ENCODE measurements at regions not wholly inside any gene's neighbourhood (a gene's known extent, or its start where the extent isn't known, plus 50 kb on each side); places are given as distances from the start of the nearest gene placed in this dataset.

- Mint-ChIP-seq H3K9me3 (peaks cover 0 to 12% (median 2%) of the 10 kb centered on the region in 11 donors), H3K4me1 (peaks cover 0 to 3% (median 0%) of the 10 kb centered on the region in 7 donors), H3K27ac (no peak overlapping the region), H3K36me3 (peaks cover 0 to 5% (median 3%) of the 10 kb centered on the region in 5 donors), H3K27me3 (no peaks in the 10 kb centered on the region), H3K4me3 (no peak overlapping the region)
- intact Hi-C loops (cut with micrococcal nuclease): no loop called here
- DNase-seq (no peak), ATAC-seq (no peak)
- Histone ChIP-seq H3K27me3 (ENCODE audit: control insufficient read depth in 2 of 2, insufficient read depth in 2 of 2, low read length in 2 of 2) (no peaks in the 10 kb centered on the region), H3K4me3 (ENCODE audit: low read length) (no peak overlapping the region), H3K9me3 (ENCODE audit: control insufficient read depth in 2 of 3, low read length in 3 of 3) (no peaks in the 10 kb centered on the region), H3K27ac (ENCODE audit: low read depth, low read length) (no peak overlapping the region), H3K4me1 (ENCODE audit: control insufficient read depth in 2 of 2, insufficient read depth in 2 of 2, low read length in 2 of 2) (no peaks in the 10 kb centered on the region), H3K36me3 (ENCODE audit: control insufficient read depth in 2 of 3, insufficient read depth in 3 of 3, low read length in 3 of 3) (no peaks in the 10 kb centered on the region)
- POLR2A ChIA-PET: no interaction called here
- CTCF ChIA-PET: no interaction called here
Observed at GRCh38 chr21:35326677-35327076, 277.6 kb upstream of the RUNX1 start.

GRCh38 chr21:35325953-35326352, 276.9 kb upstream of the RUNX1 start:
- no peak overlapping the region for H3K4me3 Mint-ChIP-seq
- no peak overlapping the region for H3K27ac Mint-ChIP-seq
- H3K9me3 Mint-ChIP-seq: peaks cover 0 to 6% (median 0%) of the 10 kb centered on the region in 11 donors
- H3K27ac ChIP-seq (ENCODE audit: low read depth, low read length): no peak overlapping the region
- H3K36me3 Mint-ChIP-seq: peaks cover 0 to 1% (median 0%) of the 10 kb centered on the region in 5 donors
- no peak overlapping the region for H3K4me3 ChIP-seq (ENCODE audit: low read length)
- ChIA-PET POLR2A (no interaction called here), CTCF (no interaction called here)
- H3K36me3 ChIP-seq (ENCODE audit: control insufficient read depth in 2 of 3, insufficient read depth in 3 of 3, low read length in 3 of 3): no peaks in the 10 kb centered on the region
- H3K9me3 ChIP-seq (ENCODE audit: control insufficient read depth in 2 of 3, low read length in 3 of 3): no peaks in the 10 kb centered on the region
- intact Hi-C loops (cut with micrococcal nuclease): no loop called here
- ATAC-seq (no peak), DNase-seq (no peak)
- H3K27me3 Mint-ChIP-seq: no peaks in the 10 kb centered on the region
- no peaks in the 10 kb centered on the region for H3K4me1 ChIP-seq (ENCODE audit: control insufficient read depth in 2 of 2, insufficient read depth in 2 of 2, low read length in 2 of 2)
- no peaks in the 10 kb centered on the region for H3K27me3 ChIP-seq (ENCODE audit: control insufficient read depth in 2 of 2, insufficient read depth in 2 of 2, low read length in 2 of 2)
- H3K4me1 Mint-ChIP-seq: peaks cover 0 to 3% (median 0%) of the 10 kb centered on the region in 7 donors

GRCh38 chr21:35324372-35325220, 275.5 kb upstream of the RUNX1 start:
- H3K27me3 Mint-ChIP-seq: no peaks in the 10 kb centered on the region
- H3K36me3 Mint-ChIP-seq: peaks cover 0 to 1% (median 0%) of the 10 kb centered on the region in 5 donors
- Histone ChIP-seq H3K4me1 (ENCODE audit: control insufficient read depth in 2 of 2, insufficient read depth in 2 of 2, low read length in 2 of 2) (no peaks in the 10 kb centered on the region), H3K27me3 (ENCODE audit: control insufficient read depth in 2 of 2, insufficient read depth in 2 of 2, low read length in 2 of 2) (no peaks in the 10 kb centered on the region), H3K4me3 (ENCODE audit: low read length) (no peak overlapping the region), H3K36me3 (ENCODE audit: control insufficient read depth in 2 of 3, insufficient read depth in 3 of 3, low read length in 3 of 3) (no peaks in the 10 kb centered on the region), H3K27ac (ENCODE audit: low read depth, low read length) (no peak overlapping the region), H3K9me3 (ENCODE audit: control insufficient read depth in 2 of 3, low read length in 3 of 3) (no peaks in the 10 kb centered on the region)
- no peak overlapping the region for H3K27ac Mint-ChIP-seq
- intact Hi-C loops (cut with micrococcal nuclease): no loop called here
- ChIA-PET CTCF (no interaction called here), POLR2A (no interaction called here)
- H3K4me3 Mint-ChIP-seq: no peak overlapping the region
- ATAC-seq (no peak), DNase-seq (no peak)
- peaks cover 0 to 6% (median 0%) of the 10 kb centered on the region in 11 donors for H3K9me3 Mint-ChIP-seq
- H3K4me1 Mint-ChIP-seq: peaks cover 0 to 3% (median 0%) of the 10 kb centered on the region in 7 donors

GRCh38 chr21:35323947-35324346, 274.8 kb upstream of the RUNX1 start:
- no peak overlapping the region for H3K4me3 Mint-ChIP-seq
- Histone ChIP-seq H3K4me1 (ENCODE audit: control insufficient read depth in 2 of 2, insufficient read depth in 2 of 2, low read length in 2 of 2) (no peaks in the 10 kb centered on the region), H3K27ac (ENCODE audit: low read depth, low read length) (no peak overlapping the region), H3K27me3 (ENCODE audit: control insufficient read depth in 2 of 2, insufficient read depth in 2 of 2, low read length in 2 of 2) (no peaks in the 10 kb centered on the region), H3K9me3 (ENCODE audit: control insufficient read depth in 2 of 3, low read length in 3 of 3) (no peaks in the 10 kb centered on the region), H3K36me3 (ENCODE audit: control insufficient read depth in 2 of 3, insufficient read depth in 3 of 3, low read length in 3 of 3) (no peaks in the 10 kb centered on the region), H3K4me3 (ENCODE audit: low read length) (no peak overlapping the region)
- CTCF ChIA-PET: no interaction called here
- H3K27me3 Mint-ChIP-seq: no peaks in the 10 kb centered on the region
- H3K9me3 Mint-ChIP-seq: peaks cover 0 to 5% (median 0%) of the 10 kb centered on the region in 11 donors
- no peaks in the 10 kb centered on the region for H3K36me3 Mint-ChIP-seq
- H3K4me1 Mint-ChIP-seq: peaks cover 0 to 3% (median 0%) of the 10 kb centered on the region in 7 donors
- intact Hi-C loops (cut with micrococcal nuclease): no loop called here
- no peak for ATAC-seq
- POLR2A ChIA-PET: no interaction called here
- no peak for DNase-seq
- H3K27ac Mint-ChIP-seq: no peak overlapping the region

GRCh38 chr21:35321322-35322200, 272.5 kb upstream of the RUNX1 start:
- no peak overlapping the region for H3K27ac Mint-ChIP-seq
- DNase-seq: no peak
- intact Hi-C loops (cut with micrococcal nuclease): no loop called here

GRCh38 chr21:35319684-35320283, 270.7 kb upstream of the RUNX1 start:
- Histone ChIP-seq H3K4me1 (ENCODE audit: control insufficient read depth in 2 of 2, insufficient read depth in 2 of 2, low read length in 2 of 2) (no peaks in the 10 kb centered on the region), H3K4me3 (ENCODE audit: low read length) (no peak overlapping the region), H3K36me3 (ENCODE audit: control insufficient read depth in 2 of 3, insufficient read depth in 3 of 3, low read length in 3 of 3) (no peaks in the 10 kb centered on the region), H3K27ac (ENCODE audit: low read depth, low read length) (no peak overlapping the region), H3K27me3 (ENCODE audit: control insufficient read depth in 2 of 2, insufficient read depth in 2 of 2, low read length in 2 of 2) (no peaks in the 10 kb centered on the region), H3K9me3 (ENCODE audit: control insufficient read depth in 2 of 3, low read length in 3 of 3) (no peaks in the 10 kb centered on the region)
- peaks cover 0 to 5% (median 0%) of the 10 kb centered on the region in 11 donors for H3K9me3 Mint-ChIP-seq
- H3K36me3 Mint-ChIP-seq: no peaks in the 10 kb centered on the region
- peaks cover 0 to 6% (median 0%) of the 10 kb centered on the region in 5 donors for H3K27me3 Mint-ChIP-seq
- CTCF ChIA-PET: no interaction called here
- POLR2A ChIA-PET: no interaction called here
- DNase-seq: no peak
- H3K4me1 Mint-ChIP-seq: peaks cover 0 to 1% (median 0%) of the 10 kb centered on the region in 7 donors
- no peak overlapping the region for H3K4me3 Mint-ChIP-seq
- no peak overlapping the region for H3K27ac Mint-ChIP-seq
- intact Hi-C loops (cut with micrococcal nuclease): no loop called here
- ATAC-seq: no peak

More at GRCh38 chr21:35321322-35322200, 272.5 kb upstream of the RUNX1 start:
- H3K4me1 Mint-ChIP-seq: peaks cover 0 to 3% (median 0%) of the 10 kb centered on the region in 7 donors
- Histone ChIP-seq H3K4me3 (ENCODE audit: low read length) (no peak overlapping the region), H3K27me3 (ENCODE audit: control insufficient read depth in 2 of 2, insufficient read depth in 2 of 2, low read length in 2 of 2) (no peaks in the 10 kb centered on the region), H3K27ac (ENCODE audit: low read depth, low read length) (no peak overlapping the region), H3K9me3 (ENCODE audit: control insufficient read depth in 2 of 3, low read length in 3 of 3) (no peaks in the 10 kb centered on the region), H3K4me1 (ENCODE audit: control insufficient read depth in 2 of 2, insufficient read depth in 2 of 2, low read length in 2 of 2) (no peaks in the 10 kb centered on the region), H3K36me3 (ENCODE audit: control insufficient read depth in 2 of 3, insufficient read depth in 3 of 3, low read length in 3 of 3) (no peaks in the 10 kb centered on the region)
- POLR2A ChIA-PET: no interaction called here
- peaks cover 0 to 5% (median 0%) of the 10 kb centered on the region in 11 donors for H3K9me3 Mint-ChIP-seq
- no peaks in the 10 kb centered on the region for H3K36me3 Mint-ChIP-seq
- CTCF ChIA-PET: interaction anchor here (1.2 kb wide), 1 partner anchor 576 kb away, joined by 3 read pairs; no protein-coding TSS in a partner anchor
- ATAC-seq: no peak
- H3K27me3 Mint-ChIP-seq: no peaks in the 10 kb centered on the region
- no peak overlapping the region for H3K4me3 Mint-ChIP-seq
